GM23338 (cell line): ENCODE measurements at regions not wholly inside any gene's neighbourhood (a gene's known extent, or its start where the extent isn't known, plus 50 kb on each side); places are given as distances from the start of the nearest gene placed in this dataset.

Source experiments
- CREB1 ChIP-seq: fragments of 250-450 bp; sonication (Bioruptor Pico); IDR thresholded peaks from 2 replicates; pipeline ENCODE4 v1.5.0; 2020; ENCODE audit warnings: low read depth, mild to moderate bottlenecking, moderate library complexity
- CTCF ChIP-seq, 2 experiments: fragments of 200-600 bp in 1 of 2; sonication (generic) in 1 of 2; conservative IDR thresholded peaks; 2 replicates each; pipeline versions ENCODE4 v1.5.1 to v1.6.1; 2016 to 2017; ENCODE audit warnings: antibody characterized with exemption in 2 of 2, low read depth in 2 of 2, mild to moderate bottlenecking in 2 of 2, moderate library complexity in 1 of 2
- ETS1 ChIP-seq: IDR thresholded peaks from 2 replicates; pipeline ENCODE4 v1.6.1; 2016; ENCODE audit warnings: antibody characterized with exemption
- EZH2 ChIP-seq: fragments of 200-600 bp; sonication (generic); IDR thresholded peaks from one replicate; pipeline ENCODE4 v1.8.0; 2017; ENCODE audit warnings: antibody characterized with exemption, mild to moderate bottlenecking, low read depth; ENCODE audit not compliant: unreplicated experiment
- EZH2phosphoT487 ChIP-seq: fragments of 200-600 bp; sonication (generic); IDR thresholded peaks from one replicate; pipeline ENCODE4 v1.8.1; 2018; ENCODE audit warnings: antibody characterized with exemption; ENCODE audit not compliant: unreplicated experiment
- JUNB ChIP-seq: IDR thresholded peaks from one replicate; pipeline ENCODE4 v1.6.1; 2016; ENCODE audit warnings: antibody characterized with exemption; ENCODE audit not compliant: unreplicated experiment
- NANOG ChIP-seq: IDR thresholded peaks from 2 replicates; pipeline ENCODE4 v1.6.1; 2016; ENCODE audit warnings: antibody characterized with exemption, borderline replicate concordance
- POLR2AphosphoS5 ChIP-seq: IDR thresholded peaks from 2 replicates; pipeline ENCODE4 v1.6.1; 2016; ENCODE audit warnings: antibody characterized with exemption, low read depth
- ZNF114 ChIP-seq: fragments of 250-450 bp; sonication (Bioruptor Pico); IDR thresholded peaks from 2 replicates; pipeline ENCODE4 v1.5.0; 2020; ENCODE audit warnings: mild to moderate bottlenecking, moderate library complexity
- ZNF331 ChIP-seq: fragments of 250-450 bp; sonication (Bioruptor Pico); IDR thresholded peaks from 2 replicates; pipeline ENCODE4 v1.5.0; 2020; ENCODE audit warnings: low read depth, mild to moderate bottlenecking, moderate library complexity
- TF ChIP-seq, protein P1 (sequence below): IDR thresholded peaks from one replicate; pipeline ENCODE4 v1.6.1; 2018; ENCODE audit warnings: antibody characterized with exemption; ENCODE audit not compliant: unreplicated experiment
- TF ChIP-seq, protein P2 (sequence below): fragments of 250-450 bp; sonication (Bioruptor Pico); IDR thresholded peaks from 2 replicates; pipeline ENCODE4 v1.5.0; 2020; ENCODE audit warnings: mild to moderate bottlenecking, moderate library complexity

DNA sequence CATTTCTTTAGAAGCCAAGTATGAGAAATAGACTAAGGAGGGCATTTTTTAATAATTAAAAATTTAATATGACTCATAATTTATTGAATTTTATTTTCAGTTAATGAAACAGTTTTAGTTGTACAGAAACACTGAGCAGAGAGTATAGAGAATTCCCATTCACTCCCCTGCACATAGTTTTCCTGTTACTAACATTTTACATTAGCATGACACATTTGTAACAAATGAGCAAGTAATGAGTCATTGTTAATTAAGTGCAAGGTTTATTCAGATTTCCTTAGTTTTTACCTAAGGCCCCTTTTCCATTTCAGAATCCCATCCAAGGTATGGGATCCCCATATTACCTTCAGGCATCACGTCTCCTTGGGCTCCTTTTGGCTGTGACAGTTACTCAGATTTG, 271.5 kb upstream of the FZD8 start:
- TF ChIP-seq CTCF (conservative IDR thresholded peaks at IDR 0.05; ENCODE audit: low read depth in 2 of 2) = no peak
- TF ChIP-seq, protein P1, sequence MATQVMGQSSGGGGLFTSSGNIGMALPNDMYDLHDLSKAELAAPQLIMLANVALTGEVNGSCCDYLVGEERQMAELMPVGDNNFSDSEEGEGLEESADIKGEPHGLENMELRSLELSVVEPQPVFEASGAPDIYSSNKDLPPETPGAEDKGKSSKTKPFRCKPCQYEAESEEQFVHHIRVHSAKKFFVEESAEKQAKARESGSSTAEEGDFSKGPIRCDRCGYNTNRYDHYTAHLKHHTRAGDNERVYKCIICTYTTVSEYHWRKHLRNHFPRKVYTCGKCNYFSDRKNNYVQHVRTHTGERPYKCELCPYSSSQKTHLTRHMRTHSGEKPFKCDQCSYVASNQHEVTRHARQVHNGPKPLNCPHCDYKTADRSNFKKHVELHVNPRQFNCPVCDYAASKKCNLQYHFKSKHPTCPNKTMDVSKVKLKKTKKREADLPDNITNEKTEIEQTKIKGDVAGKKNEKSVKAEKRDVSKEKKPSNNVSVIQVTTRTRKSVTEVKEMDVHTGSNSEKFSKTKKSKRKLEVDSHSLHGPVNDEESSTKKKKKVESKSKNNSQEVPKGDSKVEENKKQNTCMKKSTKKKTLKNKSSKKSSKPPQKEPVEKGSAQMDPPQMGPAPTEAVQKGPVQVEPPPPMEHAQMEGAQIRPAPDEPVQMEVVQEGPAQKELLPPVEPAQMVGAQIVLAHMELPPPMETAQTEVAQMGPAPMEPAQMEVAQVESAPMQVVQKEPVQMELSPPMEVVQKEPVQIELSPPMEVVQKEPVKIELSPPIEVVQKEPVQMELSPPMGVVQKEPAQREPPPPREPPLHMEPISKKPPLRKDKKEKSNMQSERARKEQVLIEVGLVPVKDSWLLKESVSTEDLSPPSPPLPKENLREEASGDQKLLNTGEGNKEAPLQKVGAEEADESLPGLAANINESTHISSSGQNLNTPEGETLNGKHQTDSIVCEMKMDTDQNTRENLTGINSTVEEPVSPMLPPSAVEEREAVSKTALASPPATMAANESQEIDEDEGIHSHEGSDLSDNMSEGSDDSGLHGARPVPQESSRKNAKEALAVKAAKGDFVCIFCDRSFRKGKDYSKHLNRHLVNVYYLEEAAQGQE = no peak
- no peak for TF ChIP-seq POLR2AphosphoS5
- no peak for TF ChIP-seq EZH2
- TF ChIP-seq CREB1 (CRISPR knock-in tag) = no peak
- no peak for TF ChIP-seq ZNF331 (CRISPR knock-in tag)
- no peak for TF ChIP-seq EZH2phosphoT487
- no peak for TF ChIP-seq JUNB
- TF ChIP-seq ETS1 = no peak
- TF ChIP-seq NANOG = no peak
- TF ChIP-seq, protein P2, sequence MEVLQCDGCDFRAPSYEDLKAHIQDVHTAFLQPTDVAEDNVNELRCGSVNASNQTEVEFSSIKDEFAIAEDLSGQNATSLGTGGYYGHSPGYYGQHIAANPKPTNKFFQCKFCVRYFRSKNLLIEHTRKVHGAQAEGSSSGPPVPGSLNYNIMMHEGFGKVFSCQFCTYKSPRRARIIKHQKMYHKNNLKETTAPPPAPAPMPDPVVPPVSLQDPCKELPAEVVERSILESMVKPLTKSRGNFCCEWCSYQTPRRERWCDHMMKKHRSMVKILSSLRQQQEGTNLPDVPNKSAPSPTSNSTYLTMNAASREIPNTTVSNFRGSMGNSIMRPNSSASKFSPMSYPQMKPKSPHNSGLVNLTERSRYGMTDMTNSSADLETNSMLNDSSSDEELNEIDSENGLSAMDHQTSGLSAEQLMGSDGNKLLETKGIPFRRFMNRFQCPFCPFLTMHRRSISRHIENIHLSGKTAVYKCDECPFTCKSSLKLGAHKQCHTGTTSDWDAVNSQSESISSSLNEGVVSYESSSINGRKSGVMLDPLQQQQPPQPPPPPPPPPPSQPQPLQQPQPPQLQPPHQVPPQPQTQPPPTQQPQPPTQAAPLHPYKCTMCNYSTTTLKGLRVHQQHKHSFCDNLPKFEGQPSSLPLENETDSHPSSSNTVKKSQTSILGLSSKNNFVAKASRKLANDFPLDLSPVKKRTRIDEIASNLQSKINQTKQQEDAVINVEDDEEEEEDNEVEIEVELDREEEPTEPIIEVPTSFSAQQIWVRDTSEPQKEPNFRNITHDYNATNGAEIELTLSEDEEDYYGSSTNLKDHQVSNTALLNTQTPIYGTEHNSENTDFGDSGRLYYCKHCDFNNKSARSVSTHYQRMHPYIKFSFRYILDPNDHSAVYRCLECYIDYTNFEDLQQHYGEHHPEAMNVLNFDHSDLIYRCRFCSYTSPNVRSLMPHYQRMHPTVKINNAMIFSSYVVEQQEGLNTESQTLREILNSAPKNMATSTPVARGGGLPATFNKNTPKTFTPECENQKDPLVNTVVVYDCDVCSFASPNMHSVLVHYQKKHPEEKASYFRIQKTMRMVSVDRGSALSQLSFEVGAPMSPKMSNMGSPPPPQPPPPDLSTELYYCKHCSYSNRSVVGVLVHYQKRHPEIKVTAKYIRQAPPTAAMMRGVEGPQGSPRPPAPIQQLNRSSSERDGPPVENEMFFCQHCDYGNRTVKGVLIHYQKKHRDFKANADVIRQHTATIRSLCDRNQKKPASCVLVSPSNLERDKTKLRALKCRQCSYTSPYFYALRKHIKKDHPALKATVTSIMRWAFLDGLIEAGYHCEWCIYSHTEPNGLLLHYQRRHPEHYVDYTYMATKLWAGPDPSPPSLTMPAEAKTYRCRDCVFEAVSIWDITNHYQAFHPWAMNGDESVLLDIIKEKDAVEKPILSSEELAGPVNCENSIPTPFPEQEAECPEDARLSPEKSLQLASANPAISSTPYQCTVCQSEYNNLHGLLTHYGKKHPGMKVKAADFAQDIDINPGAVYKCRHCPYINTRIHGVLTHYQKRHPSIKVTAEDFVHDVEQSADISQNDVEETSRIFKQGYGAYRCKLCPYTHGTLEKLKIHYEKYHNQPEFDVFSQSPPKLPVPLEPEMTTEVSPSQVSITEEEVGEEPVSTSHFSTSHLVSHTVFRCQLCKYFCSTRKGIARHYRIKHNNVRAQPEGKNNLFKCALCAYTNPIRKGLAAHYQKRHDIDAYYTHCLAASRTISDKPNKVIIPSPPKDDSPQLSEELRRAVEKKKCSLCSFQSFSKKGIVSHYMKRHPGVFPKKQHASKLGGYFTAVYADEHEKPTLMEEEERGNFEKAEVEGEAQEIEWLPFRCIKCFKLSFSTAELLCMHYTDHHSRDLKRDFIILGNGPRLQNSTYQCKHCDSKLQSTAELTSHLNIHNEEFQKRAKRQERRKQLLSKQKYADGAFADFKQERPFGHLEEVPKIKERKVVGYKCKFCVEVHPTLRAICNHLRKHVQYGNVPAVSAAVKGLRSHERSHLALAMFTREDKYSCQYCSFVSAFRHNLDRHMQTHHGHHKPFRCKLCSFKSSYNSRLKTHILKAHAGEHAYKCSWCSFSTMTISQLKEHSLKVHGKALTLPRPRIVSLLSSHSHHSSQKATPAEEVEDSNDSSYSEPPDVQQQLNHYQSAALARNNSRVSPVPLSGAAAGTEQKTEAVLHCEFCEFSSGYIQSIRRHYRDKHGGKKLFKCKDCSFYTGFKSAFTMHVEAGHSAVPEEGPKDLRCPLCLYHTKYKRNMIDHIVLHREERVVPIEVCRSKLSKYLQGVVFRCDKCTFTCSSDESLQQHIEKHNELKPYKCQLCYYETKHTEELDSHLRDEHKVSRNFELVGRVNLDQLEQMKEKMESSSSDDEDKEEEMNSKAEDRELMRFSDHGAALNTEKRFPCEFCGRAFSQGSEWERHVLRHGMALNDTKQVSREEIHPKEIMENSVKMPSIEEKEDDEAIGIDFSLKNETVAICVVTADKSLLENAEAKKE = no peak
- no peak for TF ChIP-seq ZNF114 (CRISPR knock-in tag)
